Skeletal muscle tissue (tissue), 3 donors: ENCODE measurements at regions not wholly inside any gene's neighbourhood (a gene's known extent, or its start where the extent isn't known, plus 50 kb on each side); places are given as distances from the start of the nearest gene placed in this dataset.
A peak's percentile ranks its signal among the peaks of the same experiment; 100 is the strongest.
"Not testable (repeated sequence)": the region's sequence is repeated elsewhere in the genome, so short reads cannot be mapped to it uniquely, and the experiment has no call there.

ENCODE experiments used
- H3K27ac ChIP-seq: one replicate; pipeline ENCODE4 v1.7.0; 2013; ENCODE audit warnings: mild to moderate bottlenecking, low read depth, low read length, inconsistent platforms
- H3K27me3 ChIP-seq, 3 donors: one replicate each; pipeline ENCODE4 v1.7.0; 2013; ENCODE audit warnings: low read length in 3 of 3; ENCODE audit not compliant: control insufficient read depth in 3 of 3, insufficient read depth in 3 of 3
- H3K36me3 ChIP-seq, 3 donors: one replicate each; pipeline ENCODE4 v1.7.0; 2013; ENCODE audit warnings: low read length in 3 of 3; ENCODE audit not compliant: control insufficient read depth in 3 of 3, insufficient read depth in 3 of 3
- H3K4me1 ChIP-seq, 3 donors: one replicate each; pipeline ENCODE4 v1.7.0; 2013; ENCODE audit warnings: low read length in 3 of 3, mild to moderate bottlenecking in 3 of 3; ENCODE audit not compliant: control insufficient read depth in 3 of 3, insufficient read depth in 3 of 3
- H3K4me3 ChIP-seq, 3 donors: one replicate each; pipeline ENCODE4 v1.7.0; 2013; ENCODE audit warnings: low read length in 3 of 3
- H3K9ac ChIP-seq, 3 donors: one replicate each; pipeline ENCODE4 v1.7.0; 2013; ENCODE audit warnings: low read length in 3 of 3, mild to moderate bottlenecking in 3 of 3, moderate library complexity in 2 of 3, low read depth in 1 of 3
- H3K9me3 ChIP-seq, 3 donors: one replicate each; pipeline ENCODE4 v1.7.0; 2013; ENCODE audit warnings: low read length in 3 of 3; ENCODE audit not compliant: control insufficient read depth in 3 of 3
- donor health status: Osteomylitis.

DNA sequence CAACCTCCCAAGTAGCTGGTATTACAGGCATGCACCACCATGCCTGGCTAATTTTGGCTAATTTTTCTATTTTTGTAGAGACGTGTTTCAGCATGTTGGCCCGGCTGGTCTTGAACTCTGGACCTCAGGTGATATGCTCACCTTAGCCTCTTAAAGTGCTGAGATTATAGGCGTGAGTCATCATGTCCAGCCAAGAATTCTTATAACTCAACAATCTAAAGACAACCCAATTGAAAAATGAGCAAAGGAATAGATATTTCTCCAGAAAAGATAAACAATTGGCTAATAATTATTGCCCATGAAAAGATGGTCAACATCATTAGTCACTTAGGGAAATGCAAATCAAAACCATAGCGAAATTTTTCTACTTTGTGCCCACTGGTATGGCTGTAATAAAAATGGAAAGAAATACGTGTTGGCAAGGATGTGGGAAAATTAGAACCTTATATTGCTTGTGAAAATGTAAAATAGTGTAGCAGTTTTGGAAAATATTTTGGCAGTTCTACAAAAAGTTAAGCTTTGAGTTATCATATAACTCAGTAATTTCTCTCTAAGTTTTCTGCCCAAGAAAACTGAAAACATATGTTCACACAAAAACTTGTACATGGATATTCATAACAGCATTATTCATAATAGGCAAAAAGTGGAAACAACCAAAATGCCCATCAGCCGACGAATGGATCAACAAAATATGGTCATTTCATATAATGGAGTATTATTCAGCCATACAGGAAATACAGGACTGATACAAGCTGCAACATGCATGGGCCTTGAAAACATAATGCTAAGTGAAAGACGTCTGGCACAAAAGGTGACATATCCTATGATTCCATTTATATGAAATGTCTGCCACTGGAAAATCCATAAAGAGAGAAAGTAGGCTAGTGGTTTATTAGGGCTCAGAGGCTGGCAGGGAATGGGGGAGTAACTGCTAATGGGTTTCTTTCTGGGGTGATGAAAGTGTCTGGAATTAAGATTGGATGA is 87.8 kb downstream of the UTRN start:
- no peaks in the 10 kb centered on the region for H3K9me3 ChIP-seq
- H3K27me3 ChIP-seq: no peaks in the 10 kb centered on the region
- peaks cover 8 to 13% (median 13%) of the 10 kb centered on the region in 3 donors for H3K4me1 ChIP-seq
- H3K36me3 ChIP-seq: no peaks in the 10 kb centered on the region
- no peak overlapping the region for H3K9ac ChIP-seq
- H3K27ac ChIP-seq: no peak overlapping the region
- H3K4me3 ChIP-seq: no peak overlapping the region

- not testable (repeated sequence) for H3K36me3 ChIP-seq, H3K4me3 ChIP-seq, H3K27me3 ChIP-seq, H3K9ac ChIP-seq, H3K27ac ChIP-seq, H3K9me3 ChIP-seq
- H3K4me1 ChIP-seq: peaks cover 15 to 24% (median 20%) of the 10 kb centered on the region in 3 donors
These were observed 89.4 kb downstream of the UTRN start for GRCh38 chr6:144374525-144374924.

DNA sequence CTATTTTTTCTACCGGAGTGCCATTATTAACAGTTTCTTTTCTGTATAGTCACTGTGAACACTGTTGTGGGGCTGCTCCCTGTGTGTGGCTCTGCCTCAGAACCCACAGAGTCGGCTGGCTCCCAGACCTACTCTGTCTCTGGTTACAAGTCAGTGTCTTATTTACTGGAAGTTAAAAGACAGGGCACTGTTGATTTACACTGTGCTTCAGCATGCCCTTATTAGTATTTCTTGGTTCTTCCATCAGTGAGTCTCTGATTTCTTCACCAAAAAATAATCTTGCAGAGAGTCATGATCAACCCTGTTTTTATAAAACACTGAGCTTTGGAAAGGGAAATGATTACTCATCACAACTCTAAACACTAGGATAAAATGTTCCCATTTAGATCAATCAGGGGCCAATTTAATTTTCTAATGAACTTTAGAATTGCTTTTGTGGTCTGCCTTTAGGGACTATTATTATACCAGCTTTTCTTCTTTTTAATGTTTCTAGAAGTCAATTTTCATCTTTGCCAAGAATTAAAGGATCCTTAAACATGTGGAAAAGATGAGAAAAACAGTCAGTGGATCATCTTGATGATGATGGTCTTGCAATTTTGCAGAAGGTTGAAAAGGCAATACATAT is 92.6 kb downstream of the UTRN start:
- Histone ChIP-seq H3K4me1 (peaks cover 13 to 24% (median 20%) of the 10 kb centered on the region in 3 donors), H3K27me3 (no peaks in the 10 kb centered on the region), H3K9ac (peak overlapping the region in 2 of 3 donors; percentile 3 to 28), H3K4me3 (no peak overlapping the region), H3K36me3 (no peaks in the 10 kb centered on the region), H3K27ac (no peak overlapping the region), H3K9me3 (no peaks in the 10 kb centered on the region)

GRCh38 chr6:144378437-144378836 is 93.3 kb downstream of the UTRN start:
- Histone ChIP-seq H3K4me1 (peaks cover 13 to 24% (median 20%) of the 10 kb centered on the region in 3 donors), H3K9me3 (no peaks in the 10 kb centered on the region)

DNA sequence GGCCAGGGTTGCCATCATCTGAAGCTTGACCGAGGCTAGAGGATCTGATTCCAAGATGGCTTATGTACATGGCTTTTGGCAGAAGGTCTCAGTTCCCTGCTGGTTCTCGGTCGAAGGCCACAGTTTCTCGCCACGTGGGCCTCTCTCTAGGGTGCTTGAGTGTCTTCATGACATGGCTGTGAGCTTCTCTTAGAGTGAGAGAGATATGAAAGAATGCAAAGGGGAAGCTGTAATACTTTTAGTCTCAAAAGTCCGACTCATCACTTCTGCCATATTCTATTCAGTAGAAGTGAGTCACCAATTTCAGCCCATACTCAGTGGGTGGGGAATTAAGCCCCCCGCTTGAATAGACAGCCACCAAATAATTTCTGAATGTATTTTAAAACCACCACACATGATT is 94.2 kb downstream of the UTRN start:
- Histone ChIP-seq H3K9me3 (no peaks in the 10 kb centered on the region), H3K4me3 (no peak overlapping the region), H3K27me3 (no peaks in the 10 kb centered on the region), H3K36me3 (no peaks in the 10 kb centered on the region), H3K4me1 (peaks cover 13 to 24% (median 20%) of the 10 kb centered on the region in 3 donors), H3K9ac (no peak overlapping the region), H3K27ac (no peak overlapping the region)

More at GRCh38 chr6:144378437-144378836, 93.3 kb downstream of the UTRN start:
- Histone ChIP-seq H3K9ac (no peak overlapping the region), H3K27ac (no peak overlapping the region), H3K36me3 (no peaks in the 10 kb centered on the region), H3K4me3 (no peak overlapping the region), H3K27me3 (no peaks in the 10 kb centered on the region)

GRCh38 chr6:144381499-144381898 is 96.4 kb downstream of the UTRN start:
- not testable (repeated sequence) for H3K9me3 ChIP-seq, H3K36me3 ChIP-seq, H3K27ac ChIP-seq, H3K4me3 ChIP-seq, H3K9ac ChIP-seq, H3K27me3 ChIP-seq
- peaks cover 12 to 20% (median 15%) of the 10 kb centered on the region in 3 donors for H3K4me1 ChIP-seq

DNA sequence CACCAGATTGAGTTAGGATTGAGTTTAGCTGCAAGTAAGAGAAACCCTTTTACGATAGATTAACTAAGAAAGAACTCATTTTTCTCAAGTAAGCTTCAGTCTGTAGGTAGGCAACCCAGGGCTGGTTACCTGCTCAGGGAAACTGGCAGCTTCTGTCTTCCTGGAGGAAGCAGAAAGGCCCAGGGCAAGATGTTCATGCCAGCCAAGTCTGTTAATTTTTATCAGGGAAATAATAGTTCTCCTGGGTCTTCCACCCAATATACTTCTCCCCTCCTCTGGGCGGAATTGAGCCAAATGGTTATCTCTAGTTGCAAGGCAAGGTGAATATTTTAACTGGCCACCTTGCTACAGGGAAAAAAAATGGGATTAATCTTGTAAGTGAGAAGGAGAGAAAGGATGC is 98.2 kb downstream of the UTRN start:
- Histone ChIP-seq H3K27ac (no peak overlapping the region), H3K36me3 (no peaks in the 10 kb centered on the region), H3K9ac (no peak overlapping the region), H3K9me3 (no peaks in the 10 kb centered on the region), H3K27me3 (no peaks in the 10 kb centered on the region), H3K4me3 (no peak overlapping the region), H3K4me1 (peaks cover 5 to 11% (median 6%) of the 10 kb centered on the region in 3 donors)

GRCh38 chr6:144384427-144384826 is 99.3 kb downstream of the UTRN start:
- Histone ChIP-seq H3K4me1 (peaks cover 0 to 2% (median 0%) of the 10 kb centered on the region in 3 donors), H3K4me3 (no peak overlapping the region), H3K9me3 (no peaks in the 10 kb centered on the region), H3K27me3 (no peaks in the 10 kb centered on the region), H3K36me3 (no peaks in the 10 kb centered on the region), H3K9ac (no peak overlapping the region), H3K27ac (no peak overlapping the region)

GRCh38 chr6:144389474-144389873 is 104.3 kb downstream of the UTRN start:
- H3K9ac ChIP-seq, H3K9me3 ChIP-seq, H3K27ac ChIP-seq, H3K27me3 ChIP-seq, H3K4me3 ChIP-seq, H3K36me3 ChIP-seq, H3K4me1 ChIP-seq: not testable (repeated sequence)

- Histone ChIP-seq H3K9ac (no peak overlapping the region), H3K27ac (no peak overlapping the region), H3K27me3 (no peaks in the 10 kb centered on the region)
These were observed 105.1 kb downstream of the UTRN start for GRCh38 chr6:144390202-144390601.

More at GRCh38 chr6:144390202-144390601, 105.1 kb downstream of the UTRN start:
- H3K4me1 ChIP-seq: peaks cover 0 to 3% (median 2%) of the 10 kb centered on the region in 3 donors
- H3K9me3 ChIP-seq: no peaks in the 10 kb centered on the region
- H3K36me3 ChIP-seq: no peaks in the 10 kb centered on the region
- no peak overlapping the region for H3K4me3 ChIP-seq
